Activated T-helper 17 cell treated with anti-CD3 and anti-CD28 coated beads, Interleukin-2, amount 50 U/mL, for 72 hours (primary cell): ENCODE measurements at regions not wholly inside any gene's neighbourhood (a gene's known extent, or its start where the extent isn't known, plus 50 kb on each side); places are given as distances from the start of the nearest gene placed in this dataset.
A peak's percentile ranks its signal among the peaks of the same experiment; 100 is the strongest.
"Not testable (repeated sequence)": the region's sequence is repeated elsewhere in the genome, so short reads cannot be mapped to it uniquely, and the experiment has no call there.

Experiments used
- ATAC-seq: fragments of 150-1000 bp; cut with Tn5 transposase; replicated peaks from 2 replicates; pipeline ENCODE4 v1.10.0; 2021; ENCODE audit warnings: mild to moderate bottlenecking, moderate library complexity
- H3K27ac Mint-ChIP-seq: one replicate; pipeline ENCODE4 v1.8.0; 2022; ENCODE audit warnings: mixed read lengths
- H3K27me3 Mint-ChIP-seq: one replicate; pipeline ENCODE4 v1.8.0; 2022; ENCODE audit warnings: mixed read lengths
- H3K36me3 Mint-ChIP-seq: one replicate; pipeline ENCODE4 v1.8.0; 2022; ENCODE audit warnings: low read depth, mild to moderate bottlenecking, mixed read lengths
- H3K4me1 Mint-ChIP-seq: one replicate; pipeline ENCODE4 v1.8.0; 2022; ENCODE audit warnings: mixed read lengths
- H3K4me3 Mint-ChIP-seq: one replicate; pipeline ENCODE4 v1.8.0; 2022; ENCODE audit warnings: mild to moderate bottlenecking, mixed read lengths
- H3K9me3 Mint-ChIP-seq: one replicate; pipeline ENCODE4 v1.8.0; 2022; ENCODE audit warnings: mixed read lengths

- Mint-ChIP-seq H3K27me3 (no peaks in the 10 kb centered on the region), H3K4me1 (no peaks in the 10 kb centered on the region), H3K27ac (no peak overlapping the region), H3K36me3 (no peaks in the 10 kb centered on the region), H3K4me3 (no peak overlapping the region), H3K9me3 (peaks cover 14% of the 10 kb centered on the region)
- no peak for ATAC-seq
These were observed 294.7 kb downstream of the OXSM start for GRCh38 chr3:26084629-26085028.

GRCh38 chr3:26087751-26088150, 297.9 kb downstream of the OXSM start:
- Mint-ChIP-seq H3K36me3 (no peaks in the 10 kb centered on the region), H3K4me3 (no peak overlapping the region), H3K27me3 (peaks cover 3% of the 10 kb centered on the region), H3K27ac (no peak overlapping the region), H3K9me3 (peaks cover 14% of the 10 kb centered on the region), H3K4me1 (no peaks in the 10 kb centered on the region)
- ATAC-seq = no peak

- peaks cover 3% of the 10 kb centered on the region for H3K27me3 Mint-ChIP-seq
- ATAC-seq = no peak
- no peaks in the 10 kb centered on the region for H3K36me3 Mint-ChIP-seq
- H3K4me1 Mint-ChIP-seq = no peaks in the 10 kb centered on the region
- H3K27ac Mint-ChIP-seq = no peak overlapping the region
- no peak overlapping the region for H3K4me3 Mint-ChIP-seq
- H3K9me3 Mint-ChIP-seq = peaks cover 14% of the 10 kb centered on the region
These were observed 299.4 kb downstream of the OXSM start for GRCh38 chr3:26089249-26089648.

- Mint-ChIP-seq H3K36me3 (no peaks in the 10 kb centered on the region), H3K4me3 (no peak overlapping the region), H3K27ac (no peak overlapping the region), H3K4me1 (no peaks in the 10 kb centered on the region), H3K27me3 (peaks cover 3% of the 10 kb centered on the region), H3K9me3 (peaks cover 14% of the 10 kb centered on the region)
- no peak for ATAC-seq
These were observed 300.7 kb downstream of the OXSM start for GRCh38 chr3:26090589-26090988.

- Mint-ChIP-seq H3K4me1 (no peaks in the 10 kb centered on the region), H3K4me3 (no peak overlapping the region), H3K27ac (no peak overlapping the region), H3K9me3 (peaks cover 14% of the 10 kb centered on the region), H3K36me3 (no peaks in the 10 kb centered on the region), H3K27me3 (peaks cover 3% of the 10 kb centered on the region)
- ATAC-seq = no peak
These were observed 301.2 kb downstream of the OXSM start for GRCh38 chr3:26091096-26091495.

GRCh38 chr3:26091626-26092025, 301.7 kb downstream of the OXSM start:
- Mint-ChIP-seq H3K36me3 (no peaks in the 10 kb centered on the region), H3K9me3 (peaks cover 12% of the 10 kb centered on the region), H3K4me3 (no peak overlapping the region), H3K27ac (no peak overlapping the region), H3K27me3 (peaks cover 3% of the 10 kb centered on the region), H3K4me1 (no peaks in the 10 kb centered on the region)
- ATAC-seq = no peak

GRCh38 chr3:26097111-26097510, 307.2 kb downstream of the OXSM start:
- H3K4me3 Mint-ChIP-seq, H3K27ac Mint-ChIP-seq, ATAC-seq, H3K4me1 Mint-ChIP-seq, H3K36me3 Mint-ChIP-seq, H3K27me3 Mint-ChIP-seq: not testable (repeated sequence)
- peaks cover 24% of the 10 kb centered on the region for H3K9me3 Mint-ChIP-seq

- Mint-ChIP-seq H3K27me3 (no peaks in the 10 kb centered on the region), H3K4me3 (no peak overlapping the region), H3K9me3 (peaks cover 24% of the 10 kb centered on the region), H3K36me3 (no peaks in the 10 kb centered on the region), H3K27ac (no peak overlapping the region), H3K4me1 (no peaks in the 10 kb centered on the region)
- ATAC-seq = peak; percentile 21
These were observed 309.8 kb downstream of the OXSM start for GRCh38 chr3:26099692-26100091.

GRCh38 chr3:26100176-26100575, 310.3 kb downstream of the OXSM start:
- Mint-ChIP-seq H3K36me3 (no peaks in the 10 kb centered on the region), H3K4me3 (no peak overlapping the region), H3K27ac (no peak overlapping the region), H3K4me1 (no peaks in the 10 kb centered on the region), H3K27me3 (no peaks in the 10 kb centered on the region), H3K9me3 (peaks cover 24% of the 10 kb centered on the region)
- no peak for ATAC-seq

- H3K9me3 Mint-ChIP-seq = peaks cover 17% of the 10 kb centered on the region
These were observed 312.5 kb downstream of the OXSM start for GRCh38 chr3:26102376-26102775.

GRCh38 chr3:26104851-26105251, 315.0 kb downstream of the OXSM start:
- H3K27ac Mint-ChIP-seq = no peak overlapping the region
- peaks cover 9% of the 10 kb centered on the region for H3K9me3 Mint-ChIP-seq
- ATAC-seq = no peak
- H3K4me1 Mint-ChIP-seq = no peaks in the 10 kb centered on the region
- H3K27me3 Mint-ChIP-seq = no peaks in the 10 kb centered on the region
- no peaks in the 10 kb centered on the region for H3K36me3 Mint-ChIP-seq
- H3K4me3 Mint-ChIP-seq = no peak overlapping the region

More at GRCh38 chr3:26102376-26102775, 312.5 kb downstream of the OXSM start:
- Mint-ChIP-seq H3K27me3 (no peaks in the 10 kb centered on the region), H3K27ac (no peak overlapping the region), H3K4me3 (no peak overlapping the region), H3K36me3 (no peaks in the 10 kb centered on the region), H3K4me1 (no peaks in the 10 kb centered on the region)
- no peak for ATAC-seq

- Mint-ChIP-seq H3K27me3 (no peaks in the 10 kb centered on the region), H3K27ac (no peak overlapping the region), H3K4me1 (no peaks in the 10 kb centered on the region), H3K4me3 (no peak overlapping the region), H3K36me3 (no peaks in the 10 kb centered on the region), H3K9me3 (peaks cover 9% of the 10 kb centered on the region)
- ATAC-seq = no peak
These were observed 315.4 kb downstream of the OXSM start for GRCh38 chr3:26105261-26105660.

GRCh38 chr3:26106228-26106627, 316.3 kb downstream of the OXSM start:
- H3K36me3 Mint-ChIP-seq = no peaks in the 10 kb centered on the region
- no peaks in the 10 kb centered on the region for H3K4me1 Mint-ChIP-seq
- H3K4me3 Mint-ChIP-seq = no peak overlapping the region
- H3K27ac Mint-ChIP-seq = no peak overlapping the region
- peaks cover 5% of the 10 kb centered on the region for H3K9me3 Mint-ChIP-seq
- no peak for ATAC-seq
- H3K27me3 Mint-ChIP-seq = no peaks in the 10 kb centered on the region

GRCh38 chr3:26108846-26109489, 319.1 kb downstream of the OXSM start:
- H3K4me3 Mint-ChIP-seq = no peak overlapping the region
- H3K4me1 Mint-ChIP-seq = no peaks in the 10 kb centered on the region
- no peak overlapping the region for H3K27ac Mint-ChIP-seq
- H3K27me3 Mint-ChIP-seq = no peaks in the 10 kb centered on the region
- no peaks in the 10 kb centered on the region for H3K9me3 Mint-ChIP-seq
- no peak for ATAC-seq
- H3K36me3 Mint-ChIP-seq = no peaks in the 10 kb centered on the region

GRCh38 chr3:26114851-26115250, 325.0 kb downstream of the OXSM start:
- ATAC-seq = no peak
- H3K9me3 Mint-ChIP-seq = no peaks in the 10 kb centered on the region
- H3K4me1 Mint-ChIP-seq = no peaks in the 10 kb centered on the region
- H3K27ac Mint-ChIP-seq = no peak overlapping the region
- H3K4me3 Mint-ChIP-seq = no peak overlapping the region
- no peaks in the 10 kb centered on the region for H3K36me3 Mint-ChIP-seq
- H3K27me3 Mint-ChIP-seq = peaks cover 3% of the 10 kb centered on the region

GRCh38 chr3:26118165-26118564, 328.3 kb downstream of the OXSM start:
- ATAC-seq = no peak
- H3K27me3 Mint-ChIP-seq = peaks cover 3% of the 10 kb centered on the region
- no peak overlapping the region for H3K4me3 Mint-ChIP-seq
- no peaks in the 10 kb centered on the region for H3K9me3 Mint-ChIP-seq
- H3K36me3 Mint-ChIP-seq = no peaks in the 10 kb centered on the region
- no peaks in the 10 kb centered on the region for H3K4me1 Mint-ChIP-seq
- no peak overlapping the region for H3K27ac Mint-ChIP-seq
